Suprapubic skin (tissue), 4 donors: ENCODE measurements at regions not wholly inside any gene's neighbourhood (a gene's known extent, or its start where the extent isn't known, plus 50 kb on each side); places are given as distances from the start of the nearest gene placed in this dataset.

Experiments
- DNase-seq, 2 donors: peaks; one replicate each; pipeline ENCODE4 v3.0.0-alpha.2; 2019; ENCODE audit warnings: low spot score in 2 of 2
- H3K27ac ChIP-seq: fragments of 200-600 bp; sonication (generic); one replicate; pipeline ENCODE4 v1.5.1; 2019
- H3K27me3 ChIP-seq: fragments of 200-600 bp; sonication (generic); one replicate; pipeline ENCODE4 v1.5.1; 2019
- H3K36me3 ChIP-seq: fragments of 200-600 bp; sonication (generic); one replicate; pipeline ENCODE4 v1.5.1; 2019
- H3K4me1 ChIP-seq: fragments of 200-600 bp; sonication (generic); one replicate; pipeline ENCODE4 v1.5.1; 2019
- H3K4me3 ChIP-seq: fragments of 200-600 bp; sonication (generic); one replicate; pipeline ENCODE4 v1.5.1; 2019; ENCODE audit warnings: mild to moderate bottlenecking
- H3K9me3 ChIP-seq: fragments of 200-600 bp; sonication (generic); one replicate; pipeline ENCODE4 v1.5.1; 2019
- EP300 ChIP-seq: sonication (generic); formaldehyde crosslinking; IDR thresholded peaks from one replicate; pipeline ENCODE4 v1.6.1; 2017; ENCODE audit warnings: antibody characterized with exemption
- POLR2A ChIP-seq, 2 donors: fragments of 450-650 bp; IDR thresholded peaks; one replicate each; pipeline ENCODE4 v1.6.1; 2017; ENCODE audit warnings: antibody characterized with exemption in 2 of 2, mild to moderate bottlenecking in 2 of 2, moderate library complexity in 2 of 2
- POLR2AphosphoS5 ChIP-seq, 3 donors: sonication (generic); formaldehyde crosslinking; IDR thresholded peaks; one replicate each; pipeline ENCODE4 v1.6.1; 2017; ENCODE audit warnings: antibody characterized with exemption in 3 of 3
- WGBS: methylation state at CpG from one replicate; pipeline ENCODE4 v1.1.5; 2018; 5-methylcytosine and 5-hydroxymethylcytosine counted together
- TF ChIP-seq, protein P1 (sequence below), 2 donors: fragments of 200-600 bp in 1 of 2; fragments of 450-650 bp in 1 of 2; sonication (generic) in 1 of 2; IDR thresholded peaks; one replicate each; pipeline ENCODE4 v1.5.1; 2016 to 2019; ENCODE audit warnings: antibody characterized with exemption in 2 of 2, mild to moderate bottlenecking in 1 of 2, moderate library complexity in 1 of 2

DNA sequence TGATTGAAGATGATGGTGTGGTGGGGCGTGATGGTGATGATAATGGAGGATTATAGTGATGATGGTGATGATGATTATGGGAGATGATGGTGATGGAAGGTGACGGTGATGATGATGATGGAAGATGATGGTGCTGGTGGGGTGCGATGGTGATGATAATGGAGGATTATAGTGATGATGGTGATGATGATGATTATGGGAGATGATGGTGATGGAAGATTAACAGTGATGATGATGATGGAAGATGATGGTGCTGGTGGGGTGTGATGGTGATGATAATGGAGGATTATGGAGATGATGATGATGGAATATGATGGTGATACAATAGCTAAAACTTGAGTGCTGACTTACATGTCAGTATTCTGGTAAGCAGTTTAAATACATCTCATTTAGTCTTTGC, 391.0 kb upstream of the EEF2KMT start:
- no peaks in the 10 kb centered on the region for H3K27me3 ChIP-seq
- no peak overlapping the region for H3K4me3 ChIP-seq
- DNase-seq = no peak
- no peak for TF ChIP-seq POLR2AphosphoS5 (IDR thresholded peaks at IDR 0.05)
- TF ChIP-seq, protein P1, sequence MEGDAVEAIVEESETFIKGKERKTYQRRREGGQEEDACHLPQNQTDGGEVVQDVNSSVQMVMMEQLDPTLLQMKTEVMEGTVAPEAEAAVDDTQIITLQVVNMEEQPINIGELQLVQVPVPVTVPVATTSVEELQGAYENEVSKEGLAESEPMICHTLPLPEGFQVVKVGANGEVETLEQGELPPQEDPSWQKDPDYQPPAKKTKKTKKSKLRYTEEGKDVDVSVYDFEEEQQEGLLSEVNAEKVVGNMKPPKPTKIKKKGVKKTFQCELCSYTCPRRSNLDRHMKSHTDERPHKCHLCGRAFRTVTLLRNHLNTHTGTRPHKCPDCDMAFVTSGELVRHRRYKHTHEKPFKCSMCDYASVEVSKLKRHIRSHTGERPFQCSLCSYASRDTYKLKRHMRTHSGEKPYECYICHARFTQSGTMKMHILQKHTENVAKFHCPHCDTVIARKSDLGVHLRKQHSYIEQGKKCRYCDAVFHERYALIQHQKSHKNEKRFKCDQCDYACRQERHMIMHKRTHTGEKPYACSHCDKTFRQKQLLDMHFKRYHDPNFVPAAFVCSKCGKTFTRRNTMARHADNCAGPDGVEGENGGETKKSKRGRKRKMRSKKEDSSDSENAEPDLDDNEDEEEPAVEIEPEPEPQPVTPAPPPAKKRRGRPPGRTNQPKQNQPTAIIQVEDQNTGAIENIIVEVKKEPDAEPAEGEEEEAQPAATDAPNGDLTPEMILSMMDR (IDR thresholded peaks at IDR 0.05) = no peak
- TF ChIP-seq EP300 = no peak
- no peak for TF ChIP-seq POLR2A (IDR thresholded peaks at IDR 0.05)
- H3K36me3 ChIP-seq = no peaks in the 10 kb centered on the region
- H3K27ac ChIP-seq = no peak overlapping the region
- WGBS = 31% methylated on average over 3 of the region's 3 CpGs
- H3K9me3 ChIP-seq = no peaks in the 10 kb centered on the region
- H3K4me1 ChIP-seq = no peaks in the 10 kb centered on the region

GRCh38 chr16:5487728-5488127, 390.1 kb upstream of the EEF2KMT start:
- Histone ChIP-seq H3K4me1 (no peaks in the 10 kb centered on the region), H3K9me3 (no peaks in the 10 kb centered on the region), H3K36me3 (no peaks in the 10 kb centered on the region), H3K4me3 (no peak overlapping the region), H3K27me3 (no peaks in the 10 kb centered on the region), H3K27ac (no peak overlapping the region)
- DNase-seq = no peak
- TF ChIP-seq POLR2A (IDR thresholded peaks at IDR 0.05) (no peak), EP300 (no peak), POLR2AphosphoS5 (IDR thresholded peaks at IDR 0.05) (no peak)
- TF ChIP-seq, protein P1 (IDR thresholded peaks at IDR 0.05) = no peak
- WGBS = 85% methylated on average over 2 of the region's 2 CpGs

DNA sequence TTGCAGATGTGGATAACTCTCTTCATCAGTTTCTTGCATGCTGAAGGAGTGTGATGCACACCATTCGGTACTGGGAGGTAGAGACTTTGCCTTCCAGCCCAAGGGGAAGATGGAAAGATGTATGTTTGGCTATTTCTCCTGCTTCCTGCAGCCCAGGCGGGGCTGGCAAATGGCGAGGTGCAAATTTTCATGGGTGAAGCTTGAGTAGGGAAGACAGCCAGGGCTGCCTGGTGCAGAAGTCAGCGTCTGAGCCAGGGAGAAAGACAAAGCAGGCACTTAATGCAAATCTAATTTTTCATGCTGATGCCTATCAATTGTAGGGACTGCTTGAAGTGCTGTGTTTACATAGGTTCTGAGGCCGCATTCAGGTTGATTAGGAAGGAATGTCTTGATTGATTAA, 384.7 kb upstream of the EEF2KMT start:
- H3K4me1 ChIP-seq = no peaks in the 10 kb centered on the region
- DNase-seq = no peak
- H3K27ac ChIP-seq = no peak overlapping the region
- H3K36me3 ChIP-seq = no peaks in the 10 kb centered on the region
- H3K4me3 ChIP-seq = no peak overlapping the region
- 60% methylated on average over 5 of the region's 5 CpGs for WGBS
- no peaks in the 10 kb centered on the region for H3K9me3 ChIP-seq
- no peaks in the 10 kb centered on the region for H3K27me3 ChIP-seq
- TF ChIP-seq POLR2A (IDR thresholded peaks at IDR 0.05) = no peak
- TF ChIP-seq, protein P1 (IDR thresholded peaks at IDR 0.05) = no peak
- no peak for TF ChIP-seq EP300
- TF ChIP-seq POLR2AphosphoS5 (IDR thresholded peaks at IDR 0.05) = no peak

DNA sequence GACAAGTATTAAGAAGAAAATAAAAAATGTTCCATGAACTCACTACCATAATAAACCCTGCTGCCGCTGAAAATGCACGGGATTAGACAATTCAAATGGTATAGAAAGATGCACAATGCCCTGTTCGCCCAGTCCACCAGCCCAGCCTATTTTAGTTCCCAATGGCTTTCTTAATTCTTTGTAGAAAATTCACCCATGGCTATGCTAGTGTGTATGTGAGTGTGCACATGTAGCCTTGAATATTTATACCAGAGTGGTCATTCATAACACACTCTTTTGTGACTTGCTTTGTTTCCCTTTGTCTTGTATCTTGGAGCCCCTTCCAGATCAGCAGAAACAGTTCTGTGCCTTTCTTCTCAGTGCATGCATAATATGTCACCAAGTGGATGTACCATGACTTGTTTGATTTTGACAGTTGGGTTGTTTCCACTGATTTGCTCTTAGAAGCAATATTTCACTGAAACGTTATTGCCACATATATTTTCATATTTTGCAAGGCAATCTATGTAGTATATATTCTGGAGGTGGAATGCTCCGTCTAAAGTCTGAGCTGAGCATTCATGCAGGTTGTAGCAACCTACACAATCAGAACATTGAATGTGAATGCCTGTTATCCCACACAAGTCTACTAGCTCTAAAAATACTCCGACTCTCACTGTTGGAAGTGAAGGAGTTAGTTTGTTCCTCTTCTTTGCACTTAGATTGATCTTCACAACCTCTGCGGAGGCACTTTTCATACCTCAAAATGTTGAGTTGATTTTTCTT, 383.0 kb upstream of the EEF2KMT start:
- H3K4me1 ChIP-seq = no peaks in the 10 kb centered on the region
- 83% methylated on average over 7 of the region's 7 CpGs for WGBS
- no peak overlapping the region for H3K27ac ChIP-seq
- DNase-seq = no peak
- H3K4me3 ChIP-seq = no peak overlapping the region
- no peaks in the 10 kb centered on the region for H3K27me3 ChIP-seq
- no peak for TF ChIP-seq EP300
- no peak for TF ChIP-seq POLR2A (IDR thresholded peaks at IDR 0.05)
- TF ChIP-seq, protein P1 (IDR thresholded peaks at IDR 0.05) = no peak
- TF ChIP-seq POLR2AphosphoS5 (IDR thresholded peaks at IDR 0.05) = no peak
- no peaks in the 10 kb centered on the region for H3K9me3 ChIP-seq
- H3K36me3 ChIP-seq = no peaks in the 10 kb centered on the region

DNA sequence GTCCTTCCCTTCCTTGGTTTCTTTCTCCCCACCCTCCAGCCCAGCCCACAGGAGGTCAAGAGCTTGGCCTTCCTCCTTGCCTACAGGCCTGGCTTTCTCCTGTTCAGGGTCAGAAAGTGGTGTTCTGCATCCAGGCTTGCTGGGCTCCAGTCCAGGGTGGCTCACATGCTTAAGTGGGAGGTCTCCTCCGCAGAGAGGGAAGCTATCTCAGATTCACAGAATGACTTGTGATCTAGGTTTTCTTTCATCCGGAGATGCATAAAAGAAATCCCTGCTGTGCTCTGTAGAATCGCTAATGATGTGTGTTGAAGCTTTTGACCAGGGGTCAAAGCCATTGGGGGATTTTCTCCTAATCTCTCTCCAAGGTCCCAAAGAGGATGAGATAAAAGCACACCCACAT, 382.3 kb upstream of the EEF2KMT start:
- H3K27ac ChIP-seq = no peak overlapping the region

More for the DNA sequence above, 382.3 kb upstream of the EEF2KMT start:
- Histone ChIP-seq H3K9me3 (no peaks in the 10 kb centered on the region), H3K27me3 (no peaks in the 10 kb centered on the region), H3K4me3 (no peak overlapping the region), H3K36me3 (no peaks in the 10 kb centered on the region), H3K4me1 (no peaks in the 10 kb centered on the region)
- WGBS = 45% methylated on average over 3 of the region's 3 CpGs
- TF ChIP-seq EP300 (no peak), POLR2A (IDR thresholded peaks at IDR 0.05) (no peak), POLR2AphosphoS5 (IDR thresholded peaks at IDR 0.05) (no peak)
- TF ChIP-seq, protein P1 (IDR thresholded peaks at IDR 0.05) = no peak
- DNase-seq = no peak
